SK-N-SH treated with all-trans-retinoic acid at 6 μM for 48 hours (cell line): ENCODE measurements at regions not wholly inside any gene's neighbourhood (a gene's known extent, or its start where the extent isn't known, plus 50 kb on each side); places are given as distances from the start of the nearest gene placed in this dataset.

Source experiments
- ATAC-seq: fragments of 200-7000 bp; cut with Tn5 transposase; 3 replicates; pipeline ENCODE4 v1.9.1; 2020; ENCODE audit warnings: mild to moderate bottlenecking, moderate library complexity
- CSDC2 ChIP-seq: fragments of 250-450 bp; sonication (Bioruptor Pico); IDR thresholded peaks from 2 replicates; pipeline ENCODE4 v1.5.0; 2020; ENCODE audit warnings: mild to moderate bottlenecking, moderate library complexity
- CSRNP3 ChIP-seq: fragments of 250-450 bp; sonication (Bioruptor Pico); IDR thresholded peaks from 2 replicates; pipeline ENCODE4 v1.5.1; 2021; ENCODE audit warnings: mild to moderate bottlenecking, moderate library complexity
- ISL1 ChIP-seq: fragments of 250-450 bp; sonication (Bioruptor Pico); IDR thresholded peaks from 2 replicates; pipeline ENCODE4 v2.1.2; 2022; ENCODE audit warnings: mild to moderate bottlenecking, moderate library complexity
- OSR1 ChIP-seq: fragments of 250-450 bp; sonication (Bioruptor Pico); IDR thresholded peaks from 2 replicates; pipeline ENCODE4 v1.8.0; 2022; ENCODE audit warnings: moderate library complexity, mild to moderate bottlenecking, inconsistent platforms
- POU6F1 ChIP-seq: fragments of 250-450 bp; sonication (Bioruptor Pico); IDR thresholded peaks from 2 replicates; pipeline ENCODE4 v1.8.0; 2021; ENCODE audit warnings: low read depth, mild to moderate bottlenecking, moderate library complexity, borderline replicate concordance
- RARB ChIP-seq: fragments of 250-450 bp; sonication (Bioruptor Pico); IDR thresholded peaks from 2 replicates; pipeline ENCODE4 v1.8.0; 2021; ENCODE audit warnings: mild to moderate bottlenecking, moderate library complexity
- SNAI2 ChIP-seq: fragments of 250-450 bp; sonication (Bioruptor Pico); IDR thresholded peaks from 2 replicates; pipeline ENCODE4 v1.5.0; 2020; ENCODE audit warnings: mild to moderate bottlenecking, moderate library complexity
- TOX ChIP-seq: fragments of 250-450 bp; sonication (Bioruptor Pico); IDR thresholded peaks from 2 replicates; pipeline ENCODE4 v1.8.0; 2021; ENCODE audit warnings: mild to moderate bottlenecking, moderate library complexity, borderline replicate concordance
- TSHZ2 ChIP-seq: fragments of 250-450 bp; sonication (Bioruptor Pico); IDR thresholded peaks from 2 replicates; pipeline ENCODE4 v1.5.0; 2020; ENCODE audit warnings: mild to moderate bottlenecking, moderate library complexity
- ZC3H10 ChIP-seq: fragments of 250-450 bp; sonication (Bioruptor Pico); IDR thresholded peaks from 2 replicates; pipeline ENCODE4 v1.5.1; 2021; ENCODE audit warnings: mild to moderate bottlenecking, moderate library complexity
- ZNF565 ChIP-seq: fragments of 450-650 bp; formaldehyde crosslinking; conservative IDR thresholded peaks from 2 replicates; pipeline ENCODE4 v1.5.0; 2020; ENCODE audit warnings: low read depth, mild to moderate bottlenecking, moderate library complexity
- ZNF8 ChIP-seq: fragments of 450-650 bp; formaldehyde crosslinking; IDR thresholded peaks from 2 replicates; pipeline ENCODE4 v1.5.0; 2020; ENCODE audit warnings: mild to moderate bottlenecking, moderate library complexity
- TF ChIP-seq, protein P1 (sequence below): fragments of 250-450 bp; sonication (Bioruptor Pico); IDR thresholded peaks from 2 replicates; pipeline ENCODE4 v1.5.1; 2020; ENCODE audit warnings: low read depth, mild to moderate bottlenecking, moderate library complexity
- TF ChIP-seq, protein P2 (sequence below): fragments of 250-450 bp; sonication (Bioruptor Pico); IDR thresholded peaks from 2 replicates; pipeline ENCODE4 v1.8.0; 2020; ENCODE audit warnings: mild to moderate bottlenecking, moderate library complexity, borderline replicate concordance

DNA sequence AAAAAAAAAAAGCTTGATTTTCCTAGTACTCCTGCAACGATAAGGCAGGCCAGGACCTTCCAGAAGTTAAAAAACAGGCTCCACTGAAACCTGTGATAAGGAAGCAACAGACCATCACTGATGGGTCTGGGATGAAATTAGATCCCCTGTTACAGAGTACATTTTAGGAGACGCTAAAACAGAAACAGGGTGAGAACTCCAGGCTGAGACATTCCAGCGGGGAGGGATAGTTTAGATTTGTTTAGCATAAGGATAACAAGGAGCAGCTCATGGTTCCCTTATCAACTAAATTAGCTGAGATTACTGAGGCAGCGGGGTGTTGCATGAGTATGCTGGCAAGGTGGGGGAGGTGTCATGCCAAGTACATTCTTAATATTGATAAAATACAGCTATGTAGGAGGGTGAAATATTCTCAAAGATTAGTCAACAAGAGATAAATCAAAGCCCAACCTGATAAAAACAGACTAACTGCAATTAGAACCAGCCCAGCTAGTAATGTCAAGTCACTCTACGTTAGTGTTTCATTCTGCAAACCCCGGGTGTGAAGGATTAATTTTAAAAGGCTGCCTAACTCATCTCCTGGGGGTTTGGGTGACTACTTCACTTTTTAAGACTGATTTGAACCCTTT, 75.0 kb upstream of the BZW1 start:
- TF ChIP-seq CSRNP3 (CRISPR knock-in tag) (no peak), CSDC2 (CRISPR knock-in tag) (no peak), ZC3H10 (CRISPR knock-in tag) (no peak), POU6F1 (CRISPR knock-in tag) (no peak), RARB (CRISPR knock-in tag) (no peak), ISL1 (no peak), TOX (CRISPR knock-in tag) (no peak), SNAI2 (CRISPR knock-in tag) (no peak), ZNF565 (CRISPR knock-in tag) (no peak)
- no peak for ATAC-seq

DNA sequence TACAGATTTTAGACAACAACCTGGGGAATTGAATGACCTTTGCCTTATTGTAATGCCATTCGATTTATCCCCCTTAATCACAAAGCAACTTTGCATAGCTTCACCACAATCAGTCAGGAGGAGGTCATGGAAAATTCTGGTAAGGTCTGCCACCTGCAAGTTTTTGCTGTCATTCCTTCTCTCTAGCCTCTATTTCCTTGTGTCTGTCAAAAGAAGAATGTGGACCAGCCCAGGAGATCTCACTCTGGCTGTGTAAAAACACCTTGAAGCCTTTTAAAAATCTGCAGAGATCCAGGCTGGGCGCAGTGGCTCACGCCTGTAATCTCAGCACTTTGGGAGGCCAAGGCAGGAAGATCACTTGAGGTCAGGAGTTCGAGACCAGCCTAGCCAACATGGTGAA, 74.1 kb upstream of the BZW1 start:
- no peak for ATAC-seq
- TF ChIP-seq OSR1 (CRISPR knock-in tag) (no peak), RARB (CRISPR knock-in tag) (no peak), ZC3H10 (CRISPR knock-in tag) (no peak)
- TF ChIP-seq, protein P1, sequence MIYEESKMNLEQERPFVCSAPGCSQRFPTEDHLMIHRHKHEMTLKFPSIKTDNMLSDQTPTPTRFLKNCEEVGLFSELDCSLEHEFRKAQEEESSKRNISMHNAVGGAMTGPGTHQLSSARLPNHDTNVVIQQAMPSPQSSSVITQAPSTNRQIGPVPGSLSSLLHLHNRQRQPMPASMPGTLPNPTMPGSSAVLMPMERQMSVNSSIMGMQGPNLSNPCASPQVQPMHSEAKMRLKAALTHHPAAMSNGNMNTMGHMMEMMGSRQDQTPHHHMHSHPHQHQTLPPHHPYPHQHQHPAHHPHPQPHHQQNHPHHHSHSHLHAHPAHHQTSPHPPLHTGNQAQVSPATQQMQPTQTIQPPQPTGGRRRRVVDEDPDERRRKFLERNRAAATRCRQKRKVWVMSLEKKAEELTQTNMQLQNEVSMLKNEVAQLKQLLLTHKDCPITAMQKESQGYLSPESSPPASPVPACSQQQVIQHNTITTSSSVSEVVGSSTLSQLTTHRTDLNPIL (CRISPR knock-in tag), result no peak
- TF ChIP-seq, protein P2, sequence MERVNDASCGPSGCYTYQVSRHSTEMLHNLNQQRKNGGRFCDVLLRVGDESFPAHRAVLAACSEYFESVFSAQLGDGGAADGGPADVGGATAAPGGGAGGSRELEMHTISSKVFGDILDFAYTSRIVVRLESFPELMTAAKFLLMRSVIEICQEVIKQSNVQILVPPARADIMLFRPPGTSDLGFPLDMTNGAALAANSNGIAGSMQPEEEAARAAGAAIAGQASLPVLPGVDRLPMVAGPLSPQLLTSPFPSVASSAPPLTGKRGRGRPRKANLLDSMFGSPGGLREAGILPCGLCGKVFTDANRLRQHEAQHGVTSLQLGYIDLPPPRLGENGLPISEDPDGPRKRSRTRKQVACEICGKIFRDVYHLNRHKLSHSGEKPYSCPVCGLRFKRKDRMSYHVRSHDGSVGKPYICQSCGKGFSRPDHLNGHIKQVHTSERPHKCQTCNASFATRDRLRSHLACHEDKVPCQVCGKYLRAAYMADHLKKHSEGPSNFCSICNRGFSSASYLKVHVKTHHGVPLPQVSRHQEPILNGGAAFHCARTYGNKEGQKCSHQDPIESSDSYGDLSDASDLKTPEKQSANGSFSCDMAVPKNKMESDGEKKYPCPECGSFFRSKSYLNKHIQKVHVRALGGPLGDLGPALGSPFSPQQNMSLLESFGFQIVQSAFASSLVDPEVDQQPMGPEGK, result no peak
- TF ChIP-seq, all 23 proteins: peak for 0

- ATAC-seq, result no peak
- TF ChIP-seq TSHZ2 (CRISPR knock-in tag) (no peak), RARB (CRISPR knock-in tag) (no peak), CSRNP3 (CRISPR knock-in tag) (no peak), ZNF8 (CRISPR knock-in tag) (no peak), CSDC2 (CRISPR knock-in tag) (no peak), OSR1 (CRISPR knock-in tag) (no peak)
- TF ChIP-seq, protein P1 (CRISPR knock-in tag), result no peak
- TF ChIP-seq, protein P2, result no peak
Observed at GRCh38 chr2:200738590-200738989, 73.1 kb upstream of the BZW1 start.
